ENCODE measurements at regions not wholly inside any gene's neighbourhood (a gene's known extent, or its start where the extent isn't known, plus 50 kb on each side); places are given as distances from the start of the nearest gene placed in this dataset.
"Not testable (repeated sequence)": the region's sequence is repeated elsewhere in the genome, so short reads cannot be mapped to it uniquely, and the experiment has no call there.

- Mint-ChIP-seq H3K4me1 (ENCODE audit: low read depth) (no peaks in the 10 kb centered on the region), H3K27ac (no peak overlapping the region), H3K9me3 (no peaks in the 10 kb centered on the region), H3K36me3 (ENCODE audit: low read depth) (peaks cover 14% of the 10 kb centered on the region), H3K27me3 (ENCODE audit: insufficient read depth) (no peaks in the 10 kb centered on the region), H3K4me3 (no peak overlapping the region)
- no peak for DNase-seq
- TF ChIP-seq CTCF (IDR thresholded peaks at IDR 0.05): no peak
Measured at GRCh38 chr21:36223451-36223850, 66.8 kb downstream of the DOP1B start.

DNA sequence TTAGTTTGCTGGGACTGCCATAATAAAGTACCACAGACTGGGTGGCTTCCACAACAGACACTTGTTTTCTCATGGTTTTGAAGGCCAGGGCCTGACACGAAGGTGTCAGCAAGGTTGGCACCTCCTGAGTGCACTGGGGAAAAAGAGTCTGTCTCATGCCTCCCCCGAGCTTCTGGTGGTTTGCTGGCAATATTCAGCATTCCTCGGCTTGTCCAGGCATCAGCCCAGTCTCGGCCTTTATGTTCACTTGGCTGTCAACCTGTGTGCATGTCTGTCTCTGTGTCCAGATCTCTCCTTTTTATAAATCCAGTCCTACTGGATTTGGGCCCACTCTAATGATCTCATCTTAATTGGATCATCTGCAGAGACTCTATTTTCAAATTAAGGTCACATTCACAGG lies 72.6 kb downstream of the DOP1B start:
- DNase-seq: no peak
- no peak overlapping the region for H3K27ac Mint-ChIP-seq
- peaks cover 13% of the 10 kb centered on the region for H3K36me3 Mint-ChIP-seq (ENCODE audit: low read depth)
- H3K4me3 Mint-ChIP-seq: no peak overlapping the region
- H3K9me3 Mint-ChIP-seq: no peaks in the 10 kb centered on the region
- no peaks in the 10 kb centered on the region for H3K27me3 Mint-ChIP-seq (ENCODE audit: insufficient read depth)
- H3K4me1 Mint-ChIP-seq (ENCODE audit: low read depth): peaks cover 4% of the 10 kb centered on the region
- TF ChIP-seq CTCF (IDR thresholded peaks at IDR 0.05): no peak

DNA sequence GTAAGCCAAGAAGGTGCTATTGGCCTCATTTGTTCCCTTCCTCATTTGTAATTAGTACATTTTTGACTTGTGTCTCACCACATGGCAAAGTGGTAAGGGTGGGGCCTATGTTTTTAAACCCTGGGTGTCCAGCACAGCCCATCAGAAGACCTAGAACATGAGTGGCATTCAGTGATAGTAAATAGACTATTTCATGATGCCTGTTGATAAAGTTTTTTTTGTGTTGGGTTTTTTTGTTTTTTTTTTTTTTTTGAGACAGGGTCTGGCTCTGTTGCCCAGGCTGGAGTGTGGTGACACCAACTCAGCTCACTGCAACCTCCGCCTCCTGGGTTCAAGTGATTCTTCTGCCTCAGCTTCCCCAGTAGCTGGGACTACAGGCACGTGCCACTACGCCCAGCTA lies 74.8 kb downstream of the DOP1B start:
- not testable (repeated sequence) for H3K9me3 Mint-ChIP-seq; DNase-seq; H3K27ac Mint-ChIP-seq; H3K27me3 Mint-ChIP-seq (ENCODE audit: insufficient read depth); H3K4me3 Mint-ChIP-seq; H3K36me3 Mint-ChIP-seq (ENCODE audit: low read depth)
- H3K4me1 Mint-ChIP-seq (ENCODE audit: low read depth): peaks cover 10% of the 10 kb centered on the region

DNA sequence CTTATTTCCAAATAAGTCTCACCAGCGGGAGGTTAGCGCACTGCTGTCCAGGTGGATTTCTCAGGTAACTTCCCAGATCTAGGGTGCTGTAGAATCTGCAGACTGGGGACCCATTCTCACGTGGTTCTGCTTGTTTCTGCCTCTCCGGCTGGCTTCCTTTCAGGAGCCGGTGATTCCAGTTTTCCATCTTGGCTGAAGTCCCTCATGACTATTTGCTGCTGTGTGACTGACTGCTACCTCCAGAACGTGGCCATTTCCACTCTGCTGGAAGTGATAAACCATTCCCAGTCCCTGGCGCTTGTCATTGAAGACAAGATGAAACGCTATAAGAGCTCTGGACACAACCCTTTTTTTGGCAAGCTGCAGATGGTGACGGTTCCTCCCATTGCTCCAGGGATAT lies 76.0 kb downstream of the DOP1B start:
- no peak for TF ChIP-seq CTCF (IDR thresholded peaks at IDR 0.05)
- no peak for DNase-seq
- H3K27ac Mint-ChIP-seq: no peak overlapping the region
- no peak overlapping the region for H3K4me3 Mint-ChIP-seq
- peaks cover 10% of the 10 kb centered on the region for H3K4me1 Mint-ChIP-seq (ENCODE audit: low read depth)
- peaks cover 8% of the 10 kb centered on the region for H3K36me3 Mint-ChIP-seq (ENCODE audit: low read depth)
- H3K9me3 Mint-ChIP-seq: no peaks in the 10 kb centered on the region
- no peaks in the 10 kb centered on the region for H3K27me3 Mint-ChIP-seq (ENCODE audit: insufficient read depth)

GRCh38 chr21:36235058-36235582 lies 78.5 kb downstream of the DOP1B start:
- no peak for DNase-seq
- H3K36me3 Mint-ChIP-seq (ENCODE audit: low read depth): peaks cover 13% of the 10 kb centered on the region
- no peak for TF ChIP-seq CTCF (IDR thresholded peaks at IDR 0.05)
- no peaks in the 10 kb centered on the region for H3K9me3 Mint-ChIP-seq
- H3K4me1 Mint-ChIP-seq (ENCODE audit: low read depth): peaks cover 10% of the 10 kb centered on the region
- no peak overlapping the region for H3K27ac Mint-ChIP-seq
- H3K4me3 Mint-ChIP-seq: no peak overlapping the region
- no peaks in the 10 kb centered on the region; the same call in 1 of the 2 replicates for H3K27me3 Mint-ChIP-seq (ENCODE audit: insufficient read depth)

- TF ChIP-seq CTCF (IDR thresholded peaks at IDR 0.05): no peak
- H3K9me3 Mint-ChIP-seq: no peaks in the 10 kb centered on the region
- DNase-seq: no peak
- no peak overlapping the region for H3K27ac Mint-ChIP-seq
- H3K36me3 Mint-ChIP-seq (ENCODE audit: low read depth): peaks cover 13% of the 10 kb centered on the region
- peaks cover 18% of the 10 kb centered on the region for H3K4me1 Mint-ChIP-seq (ENCODE audit: low read depth)
- H3K4me3 Mint-ChIP-seq: no peak overlapping the region
- H3K27me3 Mint-ChIP-seq (ENCODE audit: insufficient read depth): no peaks in the 10 kb centered on the region; the same call in 1 of the 2 replicates
Measured at GRCh38 chr21:36236052-36236730, 79.6 kb downstream of the DOP1B start.
